GM18909 (cell line): ENCODE measurements at regions not wholly inside any gene's neighbourhood (a gene's known extent, or its start where the extent isn't known, plus 50 kb on each side); places are given as distances from the start of the nearest gene placed in this dataset.
A peak's percentile ranks its signal among the peaks of the same experiment; 100 is the strongest.
"Not testable (repeated sequence)": the region's sequence is repeated elsewhere in the genome, so short reads cannot be mapped to it uniquely, and the experiment has no call there.

Experiments
- ATAC-seq: cut with Tn5 transposase; IDR thresholded peaks from one replicate; pipeline ENCODE4 v1.9.1; 2021; ENCODE audit warnings: mild to moderate bottlenecking; ENCODE audit not compliant: unreplicated experiment, poor library complexity

- ATAC-seq = no peak
These were observed 51.2 kb upstream of the GPR31 start for GRCh38 chr6:167208819-167209576.

- ATAC-seq = no peak
These were observed 51.8 kb upstream of the GPR31 start for GRCh38 chr6:167209577-167209975.

GRCh38 chr6:167210375-167211294, 52.9 kb upstream of the GPR31 start:
- no peak for ATAC-seq

- ATAC-seq = no peak
These were observed 53.5 kb upstream of the GPR31 start for GRCh38 chr6:167211295-167211648.

GRCh38 chr6:167211881-167212712, 54.3 kb upstream of the GPR31 start:
- peak; percentile 15 for ATAC-seq

GRCh38 chr6:167212713-167213005, 54.9 kb upstream of the GPR31 start:
- ATAC-seq = peak; percentile 54

- ATAC-seq = no peak
These were observed 56.4 kb upstream of the GPR31 start for GRCh38 chr6:167214206-167214605.

GRCh38 chr6:167215429-167216250, 57.9 kb upstream of the GPR31 start:
- not testable (repeated sequence) for ATAC-seq

- ATAC-seq = not testable (repeated sequence)
These were observed 58.7 kb upstream of the GPR31 start for GRCh38 chr6:167216390-167217050.

GRCh38 chr6:167217073-167217472, 59.3 kb upstream of the GPR31 start:
- not testable (repeated sequence) for ATAC-seq

GRCh38 chr6:167217951-167218759, 60.4 kb upstream of the GPR31 start:
- peak; percentile 90 for ATAC-seq

- ATAC-seq = not testable (repeated sequence)
These were observed 61.3 kb upstream of the GPR31 start for GRCh38 chr6:167219079-167219478.

GRCh38 chr6:167219967-167220512, 62.3 kb upstream of the GPR31 start:
- no peak for ATAC-seq

GRCh38 chr6:167221400-167222201, 63.8 kb upstream of the GPR31 start:
- ATAC-seq = no peak

GRCh38 chr6:167225566-167226382, 65.3 kb upstream of the UNC93A start:
- not testable (repeated sequence) for ATAC-seq

- no peak for ATAC-seq
These were observed 64.8 kb upstream of the UNC93A start for GRCh38 chr6:167226383-167226685.

GRCh38 chr6:167226791-167227190, 64.3 kb upstream of the UNC93A start:
- ATAC-seq = no peak
